ENCODE measurements at regions not wholly inside any gene's neighbourhood (a gene's known extent, or its start where the extent isn't known, plus 50 kb on each side); places are given as distances from the start of the nearest gene placed in this dataset.

DNA sequence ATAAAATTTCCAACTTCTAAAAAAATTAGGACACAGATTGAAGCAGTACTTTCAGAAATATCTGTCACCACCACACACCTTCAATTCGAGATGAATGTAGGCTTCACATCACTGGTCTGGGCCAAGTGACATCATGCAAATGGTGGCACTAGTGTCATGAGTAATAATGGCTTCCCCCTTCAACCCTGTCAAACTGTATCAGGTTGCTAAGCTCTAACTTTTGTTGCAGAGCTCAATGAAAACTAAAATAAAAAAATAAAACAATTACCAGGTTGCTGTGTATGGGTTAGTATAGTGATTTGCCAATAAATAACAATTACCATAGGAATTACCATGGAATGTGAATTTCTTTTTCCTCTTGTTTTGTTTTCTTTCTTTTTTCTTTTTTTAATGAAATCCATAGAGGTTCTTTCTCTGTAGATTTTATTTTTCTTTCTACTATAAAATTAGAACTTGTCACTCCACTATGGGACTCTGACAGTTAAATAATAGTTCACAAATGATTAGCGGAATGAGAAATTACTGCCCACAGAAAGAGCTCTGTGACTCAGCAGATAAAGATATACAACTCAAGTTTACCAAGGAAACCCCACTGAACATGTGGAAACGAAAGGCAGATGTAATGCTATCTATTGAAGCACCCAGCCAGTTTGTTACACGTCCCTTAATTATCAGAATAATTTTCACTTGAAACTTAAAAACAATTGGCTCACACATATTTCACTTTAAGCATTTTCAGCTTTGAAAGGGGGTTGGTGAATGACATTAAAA lies 783.8 kb upstream of the WWC1 start:
- no peak for DNase-seq

DNA sequence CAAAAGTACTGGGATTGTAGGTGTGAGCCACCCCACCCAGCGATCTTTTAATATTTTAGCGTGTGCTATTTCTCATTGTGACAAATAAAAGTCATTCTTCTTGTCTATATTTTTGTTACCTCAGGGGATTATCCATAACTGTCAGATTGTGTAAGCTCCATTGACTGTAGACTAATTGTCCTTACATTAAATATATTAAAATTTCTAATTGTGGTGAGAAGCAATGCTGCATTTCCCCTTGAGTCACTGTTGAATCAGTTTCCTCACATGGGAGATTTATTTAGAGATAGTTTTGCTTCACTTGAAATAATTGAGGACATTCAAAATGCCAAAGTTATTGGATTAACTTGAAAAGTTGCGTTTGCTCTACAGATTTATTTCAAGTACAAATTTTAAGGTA lies 782.4 kb upstream of the WWC1 start:
- DNase-seq = no peak
- ATAC-seq = no peak

More for the DNA sequence above, 783.8 kb upstream of the WWC1 start:
- ATAC-seq = no peak

DNA sequence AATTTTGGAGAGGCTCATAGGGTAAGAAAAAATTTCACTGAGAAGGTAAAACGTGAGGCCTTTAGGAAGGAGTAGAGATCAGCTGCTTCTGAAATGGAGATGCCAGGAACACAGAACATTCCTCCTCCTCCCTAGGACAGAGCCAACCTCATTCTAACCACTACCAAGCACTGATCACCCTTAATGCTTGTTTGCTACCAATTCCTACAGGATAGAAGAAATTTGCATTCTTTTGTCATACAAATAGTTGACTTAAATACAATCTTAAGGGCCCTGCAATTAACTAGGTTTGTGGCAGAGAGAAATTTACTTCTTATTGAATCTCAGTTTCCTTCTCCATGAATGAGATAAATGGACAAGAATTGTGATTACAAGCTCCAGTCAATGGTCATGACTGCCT lies 780.2 kb upstream of the WWC1 start:
- ATAC-seq (no peak), DNase-seq (no peak)

DNA sequence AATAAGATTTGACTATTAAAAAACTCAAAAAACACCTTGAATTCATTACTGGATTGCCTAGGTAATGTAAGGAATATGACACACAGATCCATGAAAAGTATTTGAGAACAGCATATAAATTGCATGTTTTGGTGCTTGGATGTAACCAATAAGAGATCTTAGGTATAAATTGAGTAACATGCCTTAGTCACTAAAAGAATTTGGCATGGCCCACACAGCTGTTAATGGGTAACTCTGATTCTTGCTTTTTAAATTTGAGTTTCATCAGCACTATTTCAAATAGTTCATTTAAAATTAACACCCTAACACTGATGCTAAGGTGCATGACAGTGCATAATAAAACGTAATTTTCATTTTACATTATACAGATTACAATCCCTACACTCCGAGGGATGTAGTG lies 779.3 kb upstream of the WWC1 start:
- ATAC-seq = no peak
- no peak for DNase-seq

DNA sequence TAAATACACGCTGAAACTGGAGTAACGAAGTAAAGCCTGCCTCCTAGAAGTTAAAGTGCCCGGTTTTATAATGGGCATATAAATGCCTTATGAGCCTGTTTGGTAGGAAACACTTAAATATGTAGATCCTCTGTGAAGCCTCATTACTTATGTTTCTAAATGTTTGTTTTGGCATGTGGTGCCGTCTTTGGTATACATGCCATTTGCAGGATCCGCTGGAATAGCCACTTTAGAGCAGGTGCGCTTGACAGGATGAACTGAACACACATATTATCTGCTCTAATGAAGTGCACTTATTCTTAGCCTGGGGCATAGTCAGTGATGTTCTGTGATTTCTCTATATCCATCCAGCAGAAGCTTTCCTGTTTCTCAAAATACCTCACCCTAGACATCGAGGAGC lies 778.1 kb upstream of the WWC1 start:
- ATAC-seq (no peak), DNase-seq (no peak)

DNA sequence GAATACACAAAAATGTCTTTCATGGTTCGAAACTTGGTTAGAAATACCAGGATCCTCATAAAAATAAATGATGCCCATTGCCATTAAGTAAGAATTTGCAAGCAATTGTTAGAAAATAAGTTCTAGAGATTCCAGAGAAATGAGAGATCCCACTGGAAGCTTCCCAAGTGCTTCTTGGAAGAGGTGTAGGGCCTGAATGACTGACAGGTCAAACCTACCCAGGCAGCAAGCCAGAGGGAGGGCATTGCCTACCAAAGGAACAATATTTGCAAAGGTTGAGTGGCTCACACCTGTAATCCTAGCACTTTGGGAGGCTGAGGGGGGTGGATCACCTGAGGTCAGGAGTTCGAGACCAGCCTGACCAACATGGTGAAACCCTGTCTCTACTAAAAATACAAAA lies 777.0 kb upstream of the WWC1 start:
- ATAC-seq = no peak
- DNase-seq = no peak

DNA sequence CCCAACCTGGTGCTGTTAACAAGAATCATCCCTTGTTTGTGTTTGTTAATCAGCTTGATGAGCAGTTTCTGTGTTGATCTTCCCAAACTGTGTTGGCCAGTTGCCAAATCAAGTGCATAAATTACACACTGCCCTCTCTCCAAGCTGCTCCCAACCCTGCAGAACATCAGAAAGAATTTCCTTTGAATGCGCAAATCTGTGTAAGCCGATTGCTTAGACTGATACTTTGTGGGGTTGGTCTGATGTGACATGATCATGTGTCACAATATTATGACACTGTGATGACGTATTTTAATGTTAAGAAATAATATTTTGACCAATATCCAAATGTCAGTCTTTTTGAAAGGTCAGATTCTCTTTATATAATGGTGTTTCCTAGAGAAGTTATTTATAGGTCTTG lies 766.4 kb upstream of the WWC1 start:
- DNase-seq = no peak

DNA sequence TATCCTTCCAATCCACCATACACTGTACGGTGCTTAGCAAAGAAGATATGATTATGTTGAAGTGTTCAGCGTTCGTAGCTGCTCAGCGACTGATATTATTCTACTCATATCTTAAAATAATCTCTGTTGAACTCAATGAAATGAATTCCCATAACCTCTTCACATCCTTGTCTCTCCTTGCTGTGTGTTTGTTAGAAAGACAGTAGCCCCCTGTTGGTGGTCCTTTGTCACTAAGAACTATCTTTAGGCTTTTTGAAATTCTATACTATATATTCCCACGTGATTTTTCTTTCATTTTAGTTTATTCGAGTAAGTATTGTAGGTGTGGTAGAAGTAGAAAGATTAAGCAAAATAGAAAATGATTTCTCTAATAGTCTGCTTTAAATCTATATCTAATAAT lies 762.8 kb upstream of the WWC1 start:
- no peak for ATAC-seq
- no peak for DNase-seq

More for the DNA sequence above, 766.4 kb upstream of the WWC1 start:
- no peak for ATAC-seq

DNA sequence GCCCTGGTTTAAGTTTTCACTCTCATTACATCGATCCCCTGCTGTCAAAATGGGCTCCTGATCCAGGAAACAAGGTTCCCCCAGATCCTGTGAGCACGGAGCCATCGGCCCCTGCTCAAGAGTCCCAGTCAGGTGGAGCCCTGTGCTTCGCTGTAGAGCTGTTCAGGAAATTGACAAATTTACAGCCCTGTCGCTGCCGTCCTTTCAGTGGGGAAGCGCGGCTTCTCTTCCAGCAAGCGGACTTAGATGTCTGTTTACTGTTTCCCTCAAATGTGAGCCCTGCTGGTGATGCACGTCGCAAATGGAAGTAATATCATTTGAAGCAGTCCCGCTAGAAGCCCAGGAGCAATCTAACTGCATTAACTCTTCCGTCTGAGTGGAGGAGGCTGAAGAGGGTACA lies 760.9 kb upstream of the WWC1 start:
- DNase-seq (no peak), ATAC-seq (no peak)

DNA sequence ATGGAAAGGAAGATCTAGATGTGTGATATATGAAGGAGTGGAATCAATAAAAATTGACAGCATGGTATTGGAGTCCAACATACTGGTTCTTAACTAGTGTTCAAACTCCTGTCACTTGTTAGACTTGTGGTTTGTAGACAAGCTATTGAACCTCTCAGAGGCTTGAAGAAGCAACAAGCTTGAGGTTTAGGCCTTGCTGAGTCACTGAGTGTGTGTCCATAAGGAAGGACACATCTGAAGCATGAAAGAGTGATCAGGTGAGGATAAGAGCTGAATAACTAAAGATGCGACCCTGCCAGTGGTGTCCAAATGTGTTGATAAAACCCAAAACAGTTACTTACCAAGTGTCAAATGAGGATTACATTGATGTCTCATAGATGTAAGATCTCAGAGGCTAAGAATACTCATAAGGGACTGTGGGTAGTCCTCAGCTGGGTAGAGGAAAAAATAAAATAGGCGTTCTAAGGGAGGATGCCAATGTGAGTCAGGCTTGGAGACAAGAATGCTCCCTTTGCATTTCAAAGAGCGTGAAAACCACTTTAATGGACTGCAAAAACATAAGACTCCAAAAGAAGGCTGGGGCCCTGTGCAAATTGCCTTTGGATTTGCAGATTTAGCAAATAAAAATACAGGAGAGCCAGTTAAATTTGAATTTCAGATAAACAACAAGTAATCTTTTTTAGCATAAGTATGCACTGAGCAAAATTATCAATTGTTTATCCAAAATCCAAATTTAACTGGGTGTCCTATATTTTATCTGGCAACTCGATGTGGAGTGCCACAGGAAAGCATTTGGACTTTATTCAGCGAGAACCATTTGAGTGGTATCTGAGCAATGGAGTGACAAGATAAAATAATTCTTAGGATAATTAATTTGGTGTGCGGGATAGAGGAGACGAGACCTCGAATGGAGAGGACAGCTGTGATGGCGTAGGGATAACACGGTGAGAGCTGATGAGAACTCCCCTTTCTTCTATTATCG lies 757.3 kb upstream of the WWC1 start:
- DNase-seq (no peak), ATAC-seq (no peak)

DNA sequence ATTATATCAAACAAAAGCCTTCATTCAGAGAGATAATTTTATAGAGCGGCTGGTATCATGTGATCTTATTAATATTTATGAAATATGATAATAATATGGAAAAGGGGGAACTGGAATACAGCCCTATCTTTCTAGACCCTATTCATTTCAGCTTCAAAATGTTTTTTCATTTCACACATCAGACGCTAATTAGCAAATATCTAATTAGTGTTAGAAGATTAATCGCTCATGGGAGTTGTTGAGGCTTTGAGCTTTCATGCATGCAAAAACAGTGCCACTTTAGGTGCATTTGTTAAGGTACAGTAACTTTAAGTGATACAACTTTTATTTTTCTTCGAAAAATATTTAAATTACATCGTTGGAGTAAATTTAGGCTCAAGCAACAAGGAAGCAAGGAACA lies 751.7 kb upstream of the WWC1 start:
- ATAC-seq = no peak
- DNase-seq = no peak

DNA sequence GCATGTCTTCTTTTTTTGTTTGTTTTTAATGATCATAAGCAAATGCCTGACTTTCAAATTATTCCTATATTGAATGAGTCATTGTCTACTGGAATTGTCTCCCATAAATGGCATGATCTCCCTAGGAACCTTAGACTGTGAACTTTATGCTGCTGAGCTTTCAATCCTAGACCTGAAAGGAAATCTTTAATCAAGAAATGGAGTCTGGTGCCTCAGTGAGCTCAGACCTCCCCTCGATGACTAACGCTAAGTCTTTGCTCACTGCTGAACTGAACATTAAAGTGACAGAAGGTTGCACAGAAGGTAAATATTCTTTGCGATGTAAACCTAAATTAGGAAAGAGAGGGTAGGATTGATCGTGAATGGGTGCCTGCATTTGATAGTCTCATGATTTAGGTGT lies 745.2 kb upstream of the WWC1 start:
- ATAC-seq (no peak), DNase-seq (no peak)

DNA sequence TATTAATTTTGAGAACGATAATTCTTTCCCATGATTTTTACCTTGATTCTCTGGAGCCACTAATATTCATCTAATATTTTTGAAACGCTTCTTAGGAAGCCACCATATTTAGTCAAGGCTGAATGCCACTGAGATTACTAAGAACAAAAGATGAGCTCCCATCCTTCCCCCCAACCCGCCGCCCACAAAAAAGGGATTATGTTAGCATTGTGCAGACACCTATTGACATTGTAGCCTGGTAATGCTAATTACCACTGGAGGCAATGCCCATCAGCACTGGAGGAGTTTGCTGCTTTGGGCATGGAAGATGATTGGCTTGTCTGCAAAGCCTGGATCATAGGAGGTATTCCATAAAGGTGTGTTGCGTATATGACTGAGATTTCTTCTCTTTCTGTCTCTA lies 739.1 kb upstream of the WWC1 start:
- no peak for ATAC-seq
- no peak for DNase-seq

DNA sequence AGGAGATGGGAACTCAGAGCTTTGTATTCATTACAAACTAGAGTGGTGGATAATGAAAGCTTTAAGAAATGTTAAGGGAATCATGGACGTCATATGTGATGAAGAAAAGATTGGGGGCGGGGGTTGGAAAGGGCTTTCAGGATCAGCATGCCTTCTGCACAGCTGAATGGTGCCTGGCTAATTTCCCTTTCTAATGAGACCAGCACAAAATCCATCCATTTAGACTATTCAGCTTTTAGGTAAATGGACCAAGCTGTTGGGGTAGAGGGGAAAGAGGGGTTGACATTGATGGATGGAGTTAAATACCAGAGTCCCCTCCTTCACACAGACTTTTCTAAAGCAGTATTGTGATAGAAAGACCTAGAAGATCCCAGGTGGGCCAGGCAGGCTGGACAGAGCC lies 737.9 kb upstream of the WWC1 start:
- DNase-seq (no peak), ATAC-seq (no peak)

DNA sequence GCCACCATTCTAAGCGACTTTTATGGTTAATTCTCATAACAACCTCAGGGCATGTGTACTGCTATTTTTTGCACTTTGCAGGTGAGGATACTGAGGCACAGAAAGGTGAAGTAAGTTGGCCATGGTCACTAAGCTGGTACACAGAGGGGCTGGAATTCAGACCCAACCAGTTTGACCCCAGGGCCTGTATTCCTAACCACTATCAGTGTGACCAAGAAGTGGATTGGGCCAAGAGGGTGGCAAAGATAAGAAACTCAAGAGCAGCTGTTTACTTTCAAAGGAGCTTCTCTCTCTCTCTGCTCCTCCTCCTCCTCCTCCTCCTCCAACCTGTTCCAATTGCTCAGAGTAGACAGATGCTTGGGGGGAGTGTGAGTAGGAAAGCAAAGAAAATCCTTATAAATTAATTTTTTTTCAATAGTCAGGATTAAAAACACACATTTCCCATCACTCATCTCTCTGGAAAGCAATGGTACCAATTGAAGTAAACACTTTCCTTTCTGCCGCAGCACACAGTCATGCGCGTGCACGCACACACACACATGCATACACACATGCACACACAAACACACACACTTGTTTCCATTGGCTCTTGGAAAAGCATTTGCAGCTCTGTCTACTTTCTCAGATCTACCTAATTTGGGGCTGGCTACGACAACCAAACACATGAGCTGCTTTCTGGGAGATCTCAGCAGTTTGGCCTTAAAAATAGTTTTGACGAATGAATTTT lies 736.7 kb upstream of the WWC1 start:
- DNase-seq = no peak
- no peak for ATAC-seq

DNA sequence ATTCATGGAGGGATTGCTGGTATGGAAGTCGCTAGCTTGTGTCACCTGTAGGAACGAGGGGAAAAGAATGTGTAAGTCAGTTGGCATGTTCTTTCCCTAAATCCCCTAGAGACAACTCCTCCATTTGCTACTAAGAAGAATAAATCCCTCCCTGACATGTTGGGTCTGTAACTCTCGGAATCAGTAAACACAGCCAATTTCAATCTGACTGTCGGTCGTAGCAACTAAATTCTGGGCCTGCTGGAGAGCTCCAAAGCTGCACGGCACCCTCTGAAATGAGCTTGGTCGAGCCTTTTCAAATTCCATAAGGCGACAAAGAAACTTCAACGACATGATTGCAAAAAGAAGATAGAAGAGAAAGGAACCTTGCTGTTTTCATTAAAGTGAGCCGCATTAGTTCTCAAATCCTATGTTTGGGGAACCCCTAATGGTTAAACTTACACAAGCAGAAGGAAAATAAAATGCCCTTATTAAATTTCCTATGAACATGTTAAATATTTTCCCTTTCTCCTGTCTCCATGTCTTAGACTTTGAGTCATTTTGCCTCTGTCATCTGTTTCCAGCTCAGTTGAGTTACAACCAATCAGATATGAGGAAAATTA lies 735.8 kb upstream of the WWC1 start:
- DNase-seq (no peak), ATAC-seq (no peak)

DNA sequence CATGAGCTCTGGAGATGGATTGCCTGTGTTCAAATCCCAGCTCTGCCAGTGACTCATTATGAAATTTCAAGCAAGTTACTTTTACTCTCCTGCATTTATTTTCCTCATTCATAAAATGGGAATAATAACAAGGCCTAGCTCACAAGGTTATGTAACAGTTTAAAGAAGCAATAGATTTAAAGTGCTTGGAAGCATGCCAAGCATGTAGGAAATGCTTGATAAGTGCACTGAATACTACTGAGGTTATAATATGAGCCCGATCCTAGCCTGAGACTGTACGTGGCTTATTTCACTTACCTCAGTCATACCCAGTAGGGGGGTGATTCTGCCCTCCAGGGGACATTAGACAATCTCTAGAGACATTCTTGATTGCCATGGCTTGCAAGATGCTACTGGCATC lies 734.1 kb upstream of the WWC1 start:
- no peak for ATAC-seq

DNA sequence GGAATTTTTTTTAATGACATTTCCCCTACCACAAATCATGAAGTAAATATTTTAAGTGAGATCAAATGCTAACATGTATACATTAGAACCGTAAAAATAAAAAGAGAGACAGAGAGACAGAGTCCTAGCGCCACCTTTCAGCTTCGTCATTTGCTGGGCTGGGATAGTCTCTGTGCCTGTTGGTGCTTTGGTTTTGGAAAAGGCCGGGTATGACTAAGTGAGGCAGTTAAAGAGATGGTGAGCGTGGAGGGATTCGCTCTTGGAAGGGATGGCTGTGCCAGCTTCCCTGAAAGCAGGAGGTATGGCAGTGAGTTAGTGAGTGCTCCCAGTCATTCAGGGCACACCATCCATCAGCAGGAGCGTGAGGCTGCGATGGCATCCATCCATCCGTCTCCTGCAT lies 729.6 kb upstream of the WWC1 start:
- ATAC-seq = no peak

More for the DNA sequence above, 734.1 kb upstream of the WWC1 start:
- no peak for DNase-seq

DNA sequence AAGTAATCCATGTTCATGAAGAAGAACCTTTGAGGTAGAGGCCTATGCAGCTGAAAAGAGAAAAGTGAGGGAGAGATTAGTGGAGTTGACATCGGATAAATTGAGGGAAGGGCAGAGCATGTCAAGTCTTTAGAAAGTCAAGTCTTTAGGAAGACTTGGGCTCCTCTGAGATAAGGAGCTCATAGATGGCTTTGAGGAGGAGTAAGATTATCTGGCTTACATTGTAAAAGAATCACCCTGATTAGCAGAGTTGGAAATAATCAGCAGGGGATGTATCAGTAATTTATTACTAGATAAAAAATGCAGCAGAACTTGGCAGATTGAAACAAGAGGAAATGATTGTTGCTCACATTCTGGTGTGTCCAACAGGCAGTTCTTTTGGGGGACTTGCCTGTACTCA lies 727.2 kb upstream of the WWC1 start:
- DNase-seq (no peak), ATAC-seq (no peak)

More for the DNA sequence above, 729.6 kb upstream of the WWC1 start:
- no peak for DNase-seq

DNA sequence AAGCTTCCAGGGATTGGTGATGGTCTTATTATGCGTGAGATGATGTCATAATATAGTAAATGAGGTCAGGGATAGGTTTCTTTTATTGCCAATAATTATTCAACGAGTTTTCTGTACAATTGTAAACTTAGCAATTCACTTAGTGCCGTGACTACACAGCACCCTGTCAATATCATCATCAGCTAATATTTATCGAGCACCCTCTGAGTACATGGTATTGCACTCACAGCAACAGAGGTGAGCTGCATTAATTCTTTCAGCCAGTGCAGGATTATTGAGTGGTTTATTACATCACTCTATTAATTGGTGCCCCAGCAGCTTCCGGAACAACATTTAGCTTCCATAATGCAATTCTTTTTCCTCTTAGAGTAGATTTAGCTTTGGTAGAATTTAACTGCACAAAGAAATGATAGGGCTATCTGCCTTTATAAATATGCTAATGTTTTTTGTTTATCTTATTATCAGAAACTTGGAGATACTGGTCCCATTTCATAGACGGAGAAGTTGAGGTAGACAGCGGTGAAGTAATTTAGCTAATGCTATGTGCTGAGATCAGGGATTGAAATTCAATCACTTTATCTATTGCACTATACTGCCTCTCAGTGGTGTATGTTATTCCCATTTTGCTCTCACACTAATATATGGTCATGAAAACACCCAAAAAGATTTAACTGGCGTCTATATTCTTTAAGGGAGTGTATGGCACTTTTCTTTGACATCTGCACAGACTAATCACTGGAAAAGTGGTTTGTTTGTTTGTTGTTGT lies 726.1 kb upstream of the WWC1 start:
- DNase-seq (no peak), ATAC-seq (no peak)

DNA sequence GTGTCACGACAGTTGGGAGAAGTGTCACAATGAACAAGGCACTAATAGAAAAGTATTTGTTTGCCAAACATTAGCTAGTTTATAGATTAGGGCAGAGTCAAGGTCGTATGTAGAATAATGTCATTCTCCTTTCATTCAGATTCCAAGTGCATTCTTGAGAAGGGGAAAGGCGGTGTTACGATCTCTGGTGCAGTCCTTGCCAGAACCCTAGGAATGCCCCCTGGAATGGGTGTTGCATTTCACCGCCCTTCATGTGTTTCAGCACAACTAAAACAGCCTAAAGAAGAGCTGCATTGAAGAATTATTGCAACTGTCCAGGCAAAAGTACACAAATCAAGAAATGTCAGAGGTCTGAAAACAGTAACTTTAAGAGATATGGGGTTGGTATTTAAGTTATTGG lies 721.0 kb upstream of the WWC1 start:
- DNase-seq (no peak), ATAC-seq (no peak)

DNA sequence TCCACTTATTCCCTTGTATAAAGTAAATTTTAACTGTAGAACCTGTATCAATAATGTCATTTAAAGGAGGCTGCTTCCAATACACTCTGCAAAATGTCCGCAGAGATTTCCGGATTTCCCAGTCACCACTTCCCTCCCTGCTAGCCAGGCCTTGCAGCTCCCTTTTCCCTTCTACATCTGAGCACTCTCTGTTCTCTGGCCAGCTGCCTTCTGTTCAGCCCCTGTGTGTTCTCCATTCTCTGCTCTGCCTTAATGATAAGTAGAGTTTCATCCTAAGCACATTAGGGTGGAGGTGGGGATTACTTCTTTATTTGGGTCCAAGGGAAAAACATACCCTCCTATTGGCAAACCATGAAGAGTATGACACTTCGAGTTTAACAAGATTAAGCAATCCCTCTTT lies 719.6 kb upstream of the WWC1 start:
- DNase-seq (no peak), ATAC-seq (no peak)
